SU-DHL-6 (cell line): ENCODE measurements at regions not wholly inside any gene's neighbourhood (a gene's known extent, or its start where the extent isn't known, plus 50 kb on each side); places are given as distances from the start of the nearest gene placed in this dataset.

Experiments used
- EZH2phosphoT487 ChIP-seq: fragments of 200-600 bp; sonication (generic), shearing (Covaris generic); conservative IDR thresholded peaks from 2 replicates; pipeline ENCODE4 v1.6.1; 2018; ENCODE audit warnings: mild to moderate bottlenecking, antibody characterized with exemption, low read length, moderate library complexity, mixed read lengths
- TF ChIP-seq, protein P1 (sequence below): fragments of 200-600 bp; sonication (generic); IDR thresholded peaks from one replicate; pipeline ENCODE4 v1.5.1; 2017; ENCODE audit warnings: antibody characterized with exemption, mild to moderate bottlenecking, low read length, moderate library complexity; ENCODE audit not compliant: insufficient read depth, poor library complexity, severe bottlenecking

DNA sequence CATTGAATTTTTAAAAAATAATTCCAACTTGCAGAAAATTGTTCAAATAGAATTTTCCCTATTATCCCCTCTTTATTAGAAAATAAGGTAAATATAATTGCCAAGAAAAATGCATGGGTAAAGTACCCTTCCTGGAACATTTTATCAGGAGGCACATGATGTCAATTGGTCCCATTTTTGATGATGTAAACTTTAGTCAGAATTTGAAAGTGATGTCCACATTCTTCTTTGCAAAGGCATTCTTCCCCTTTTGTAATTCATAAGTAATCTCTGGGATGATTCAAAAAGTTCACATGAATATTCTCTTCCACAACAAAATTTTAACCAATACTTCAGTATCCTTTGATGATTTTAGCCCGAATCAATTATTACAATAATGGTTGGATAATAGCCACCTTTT, 86.9 kb upstream of the ANO3 start:
- TF ChIP-seq, protein P1, sequence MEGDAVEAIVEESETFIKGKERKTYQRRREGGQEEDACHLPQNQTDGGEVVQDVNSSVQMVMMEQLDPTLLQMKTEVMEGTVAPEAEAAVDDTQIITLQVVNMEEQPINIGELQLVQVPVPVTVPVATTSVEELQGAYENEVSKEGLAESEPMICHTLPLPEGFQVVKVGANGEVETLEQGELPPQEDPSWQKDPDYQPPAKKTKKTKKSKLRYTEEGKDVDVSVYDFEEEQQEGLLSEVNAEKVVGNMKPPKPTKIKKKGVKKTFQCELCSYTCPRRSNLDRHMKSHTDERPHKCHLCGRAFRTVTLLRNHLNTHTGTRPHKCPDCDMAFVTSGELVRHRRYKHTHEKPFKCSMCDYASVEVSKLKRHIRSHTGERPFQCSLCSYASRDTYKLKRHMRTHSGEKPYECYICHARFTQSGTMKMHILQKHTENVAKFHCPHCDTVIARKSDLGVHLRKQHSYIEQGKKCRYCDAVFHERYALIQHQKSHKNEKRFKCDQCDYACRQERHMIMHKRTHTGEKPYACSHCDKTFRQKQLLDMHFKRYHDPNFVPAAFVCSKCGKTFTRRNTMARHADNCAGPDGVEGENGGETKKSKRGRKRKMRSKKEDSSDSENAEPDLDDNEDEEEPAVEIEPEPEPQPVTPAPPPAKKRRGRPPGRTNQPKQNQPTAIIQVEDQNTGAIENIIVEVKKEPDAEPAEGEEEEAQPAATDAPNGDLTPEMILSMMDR = no peak
- TF ChIP-seq EZH2phosphoT487 = no peak
